CD14-positive monocyte (primary cell): ENCODE measurements at regions not wholly inside any gene's neighbourhood (a gene's known extent, or its start where the extent isn't known, plus 50 kb on each side); places are given as distances from the start of the nearest gene placed in this dataset.

Experiments used
- DNase-seq, 3 donors: peaks; one replicate each; pipeline ENCODE4 v3.0.0-alpha.2; 2011 to 2022
- H2AFZ ChIP-seq: 2 replicates; pipeline ENCODE4 v1.6.0; 2012; ENCODE audit warnings: mild to moderate bottlenecking, low read depth, low read length, inconsistent platforms; ENCODE audit not compliant: insufficient read depth, poor library complexity, severe bottlenecking
- H3K27ac ChIP-seq, 2 donors: 1 replicate in 1 of 2; 2 replicates in 1 of 2; pipeline ENCODE4 v1.5.1; 2012 to 2013; ENCODE audit warnings: low read length in 2 of 2, control low read depth in 1 of 2, inconsistent platforms in 1 of 2, low read depth in 1 of 2, mild to moderate bottlenecking in 1 of 2
- H3K27me3 ChIP-seq, 2 donors: one replicate each; pipeline versions ENCODE4 v1.6.0 to v1.6.1; 2011 to 2013; ENCODE audit warnings: low read length in 2 of 2; ENCODE audit not compliant: control insufficient read depth in 2 of 2, insufficient read depth in 2 of 2
- H3K36me3 ChIP-seq, 2 donors: replicated peaks in 1 of 2; 1 replicate in 1 of 2; 2 replicates in 1 of 2; pipeline versions ENCODE4 v1.5.1 to v1.6.1; 2012 to 2013; ENCODE audit warnings: low read length in 2 of 2, control low read depth in 1 of 2, inconsistent platforms in 1 of 2, mild to moderate bottlenecking in 1 of 2; ENCODE audit not compliant: insufficient read depth in 2 of 2, control insufficient read depth in 1 of 2
- H3K4me1 ChIP-seq, 2 donors: 1 replicate in 1 of 2; 2 replicates in 1 of 2; pipeline versions ENCODE4 v1.5.1 to v1.6.1; 2012 to 2013; ENCODE audit warnings: low read length in 2 of 2, control low read depth in 1 of 2, inconsistent platforms in 1 of 2, mild to moderate bottlenecking in 1 of 2, moderate library complexity in 1 of 2; ENCODE audit not compliant: insufficient read depth in 2 of 2, control insufficient read depth in 1 of 2
- H3K4me2 ChIP-seq: replicated peaks from 2 replicates; pipeline ENCODE3; 2012; ENCODE audit warnings: low read length, moderate library complexity, mild to moderate bottlenecking; ENCODE audit not compliant: poor library complexity, severe bottlenecking; ENCODE audit errors: extremely low read depth
- H3K4me3 ChIP-seq, 3 experiments: fragments of 200-600 bp in 1 of 3; sonication (generic) in 1 of 3; replicated peaks in 1 of 3; 1 replicate in 2 of 3; 2 replicates in 1 of 3; pipeline ENCODE4 v1.5.1; 2011 to 2013; ENCODE audit warnings: low read length in 3 of 3, mild to moderate bottlenecking in 3 of 3, control low read depth in 2 of 3, low read depth in 2 of 3, inconsistent platforms in 1 of 3, moderate library complexity in 1 of 3
- H3K79me2 ChIP-seq: 2 replicates; pipeline ENCODE4 v1.6.0; 2012; ENCODE audit warnings: mild to moderate bottlenecking, control low read depth, inconsistent platforms, low read length, moderate library complexity; ENCODE audit not compliant: insufficient read depth
- H3K9ac ChIP-seq: 2 replicates; pipeline ENCODE4 v1.6.0; 2017; ENCODE audit warnings: low read length, mild to moderate bottlenecking; ENCODE audit not compliant: insufficient read depth, poor library complexity, severe bottlenecking
- H3K9me3 ChIP-seq, 2 donors: replicated peaks in 1 of 2; 1 replicate in 1 of 2; 2 replicates in 1 of 2; pipeline versions ENCODE4 v1.5.1 to v1.6.1; 2012 to 2013; ENCODE audit warnings: low read length in 2 of 2, control low read depth in 1 of 2; ENCODE audit not compliant: control insufficient read depth in 1 of 2, insufficient read depth in 1 of 2
- H4K20me1 ChIP-seq: 2 replicates; pipeline ENCODE4 v1.6.0; 2012; ENCODE audit warnings: mild to moderate bottlenecking, low read length, control low read depth, moderate library complexity; ENCODE audit not compliant: insufficient read depth
- H3K27ac Mint-ChIP-seq, 7 donors: one replicate each; pipeline ENCODE4 v1.8.0; 2020; ENCODE audit warnings: mild to moderate bottlenecking in 7 of 7, mixed read lengths in 7 of 7, moderate library complexity in 6 of 7, inconsistent platforms in 2 of 7
- H3K27me3 Mint-ChIP-seq, 3 donors: one replicate each; pipeline ENCODE4 v1.8.0; 2021 to 2022; ENCODE audit warnings: low read depth in 3 of 3, mild to moderate bottlenecking in 3 of 3, mixed read lengths in 3 of 3, moderate library complexity in 3 of 3, inconsistent platforms in 1 of 3
- H3K36me3 Mint-ChIP-seq, 2 donors: one replicate each; pipeline ENCODE4 v1.8.0; 2020; ENCODE audit warnings: mixed read lengths in 2 of 2, inconsistent platforms in 1 of 2, mild to moderate bottlenecking in 1 of 2
- H3K4me1 Mint-ChIP-seq: one replicate; pipeline ENCODE4 v1.8.0; 2020; ENCODE audit warnings: mild to moderate bottlenecking, mixed read lengths
- H3K4me3 Mint-ChIP-seq, 2 donors: one replicate each; pipeline ENCODE4 v1.8.0; 2020; ENCODE audit warnings: mild to moderate bottlenecking in 2 of 2, mixed read lengths in 2 of 2, moderate library complexity in 1 of 2
- H3K9me3 Mint-ChIP-seq, 7 donors: one replicate each; pipeline ENCODE4 v1.8.0; 2020 to 2022; ENCODE audit warnings: mixed read lengths in 7 of 7, mild to moderate bottlenecking in 6 of 7, moderate library complexity in 6 of 7, inconsistent platforms in 2 of 7
- CTCF ChIP-seq: fragments of 200-600 bp; IDR thresholded peaks from one replicate; pipeline ENCODE4 v1.8.0; 2022; ENCODE audit warnings: antibody characterized with exemption, mild to moderate bottlenecking
- WGBS: methylation state at CpG from one replicate; pipeline ENCODE4 v1.1.5; 2013; ENCODE audit warnings: missing lambda C conversion rate; ENCODE audit not compliant: insufficient coverage; 5-methylcytosine and 5-hydroxymethylcytosine counted together
- intact Hi-C, 2 donors: fragments of 100-400 bp; cut with micrococcal nuclease; formaldehyde crosslinking; loops; one replicate each; pipeline versions ENCODE4 v1.15.0 to v1.15.1; 2023

- Mint-ChIP-seq H3K9me3 (peaks cover 0 to 5% (median 0%) of the 10 kb centered on the region in 7 donors), H3K27ac (no peak overlapping the region)
- 100% methylated on average over 1 of the region's 1 CpG for WGBS
Observed at GRCh38 chr6:156627524-156627923, 149.7 kb upstream of the ARID1B start.

GRCh38 chr6:156622185-156622584, 155.0 kb upstream of the ARID1B start:
- H3K4me1 Mint-ChIP-seq = no peaks in the 10 kb centered on the region
- WGBS = 54% methylated on average over 3 of the region's 3 CpGs
- no peak overlapping the region for H2AFZ ChIP-seq
- H3K9ac ChIP-seq = no peak overlapping the region
- no peaks in the 10 kb centered on the region for H3K9me3 ChIP-seq
- H3K4me2 ChIP-seq = no peak overlapping the region
- no peaks in the 10 kb centered on the region for H3K36me3 Mint-ChIP-seq
- no peaks in the 10 kb centered on the region for H3K4me1 ChIP-seq
- H4K20me1 ChIP-seq = no peaks in the 10 kb centered on the region
- H3K36me3 ChIP-seq = no peaks in the 10 kb centered on the region
- intact Hi-C loops = no loop called here
- no peak overlapping the region for H3K4me3 ChIP-seq
- DNase-seq = no peak
- H3K9me3 Mint-ChIP-seq = peaks cover 0 to 3% (median 0%) of the 10 kb centered on the region in 7 donors
- no peak overlapping the region for H3K4me3 Mint-ChIP-seq
- H3K79me2 ChIP-seq = no peaks in the 10 kb centered on the region
- peaks cover 0 to 6% (median 1%) of the 10 kb centered on the region in 3 donors for H3K27me3 Mint-ChIP-seq
- no peak overlapping the region for H3K27ac ChIP-seq
- H3K27me3 ChIP-seq = no peaks in the 10 kb centered on the region
- TF ChIP-seq CTCF = no peak
- H3K27ac Mint-ChIP-seq = no peak overlapping the region

More at GRCh38 chr6:156627524-156627923, 149.7 kb upstream of the ARID1B start:
- Histone ChIP-seq H3K4me1 (no peaks in the 10 kb centered on the region), H3K27ac (no peak overlapping the region), H3K9me3 (peaks cover 0 to 5% of the 10 kb centered on the region in 2 donors), H2AFZ (no peak overlapping the region), H4K20me1 (no peaks in the 10 kb centered on the region), H3K4me2 (no peak overlapping the region), H3K79me2 (no peaks in the 10 kb centered on the region), H3K9ac (no peak overlapping the region), H3K4me3 (no peak overlapping the region), H3K27me3 (no peaks in the 10 kb centered on the region), H3K36me3 (no peaks in the 10 kb centered on the region)
- intact Hi-C loops = no loop called here
- H3K4me3 Mint-ChIP-seq = no peak overlapping the region
- H3K4me1 Mint-ChIP-seq = no peaks in the 10 kb centered on the region
- no peaks in the 10 kb centered on the region for H3K36me3 Mint-ChIP-seq
- TF ChIP-seq CTCF = no peak
- no peak for DNase-seq
- no peaks in the 10 kb centered on the region for H3K27me3 Mint-ChIP-seq
